Motor neuron (in vitro differentiated cells): ENCODE measurements at regions not wholly inside any gene's neighbourhood (a gene's known extent, or its start where the extent isn't known, plus 50 kb on each side); places are given as distances from the start of the nearest gene placed in this dataset.
"Not testable (repeated sequence)": the region's sequence is repeated elsewhere in the genome, so short reads cannot be mapped to it uniquely, and the experiment has no call there.

Source experiments
- ATAC-seq, 8 experiments: fragments of 200-7000 bp; cut with Tn5 transposase; replicated peaks in 6 of 8; 2 replicates each; pipeline ENCODE4 v1.8.0; 2021; ENCODE audit warnings: mild to moderate bottlenecking in 8 of 8, moderate library complexity in 8 of 8
- H3K27ac ChIP-seq, 2 donors: fragments of 250-450 bp; sonication (Bioruptor Pico); 2 replicates each; pipeline ENCODE4 v1.9.0; 2021; ENCODE audit warnings: antibody characterized with exemption in 2 of 2, mild to moderate bottlenecking in 2 of 2, moderate library complexity in 1 of 2
- H3K4me1 ChIP-seq, 2 donors: fragments of 250-450 bp; sonication (Bioruptor Pico); replicated peaks in 1 of 2; 2 replicates each; pipeline ENCODE4 v1.6.1; 2021; ENCODE audit warnings: antibody characterized with exemption in 2 of 2, mild to moderate bottlenecking in 2 of 2, moderate library complexity in 1 of 2
- H3K4me3 ChIP-seq, 5 donors: fragments of 250-450 bp; sonication (Bioruptor Pico); 2 replicates each; pipeline ENCODE4 v1.9.0; 2021; ENCODE audit warnings: antibody characterized with exemption in 5 of 5, mild to moderate bottlenecking in 5 of 5, moderate library complexity in 4 of 5
- WGBS, 10 experiments: fragments of 450-650 bp; shearing (Covaris generic); methylation state at CpG; one replicate each; pipeline ENCODE4 v1.0.0; 2022; 5-methylcytosine and 5-hydroxymethylcytosine counted together
- in situ Hi-C, 9 experiments: fragments of 400-800 bp; cut with MboI; loops; one replicate each; pipeline ENCODE4 v1.15.0; 2021; ENCODE audit warnings: low sequenced_read_pairs in 9 of 9, low pct_unique_long_range_greater_than_20kb in 2 of 9; ENCODE audit not compliant: unreplicated experiment in 9 of 9

DNA sequence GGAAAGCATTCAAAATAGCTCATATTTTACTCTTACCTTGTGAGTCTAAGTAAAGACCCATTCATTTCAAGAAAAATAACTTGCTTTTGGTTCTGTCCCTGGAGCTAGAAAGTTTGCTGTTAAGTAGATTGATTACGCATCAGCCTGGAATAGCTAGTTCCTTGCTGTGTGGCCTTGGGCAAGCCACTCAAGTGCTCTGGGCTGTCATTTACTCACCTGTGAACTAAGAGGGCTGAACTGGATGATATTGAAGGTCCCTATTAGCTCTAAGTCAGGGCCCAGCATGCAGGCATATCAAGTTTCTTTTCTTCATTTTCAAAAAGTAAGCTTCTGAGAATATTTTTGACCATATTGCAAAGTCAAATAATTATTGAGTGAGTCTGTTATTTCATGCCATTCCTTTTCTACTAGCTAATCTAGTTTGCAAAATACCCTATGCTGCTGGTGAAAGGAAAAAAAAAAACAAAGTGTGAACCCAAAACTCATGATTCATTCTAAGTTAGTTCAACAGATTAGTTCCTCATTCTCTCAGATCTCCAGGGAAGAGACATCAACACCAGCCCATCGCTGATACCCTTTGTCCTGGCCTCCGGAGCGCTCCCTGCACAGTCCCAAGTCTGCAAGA, 106.5 kb upstream of the GMDS start:
- Histone ChIP-seq H3K4me3 (no peak overlapping the region), H3K4me1 (peaks cover 0 to 3% of the 10 kb centered on the region in 2 donors), H3K27ac (no peak overlapping the region)
- 68 to 100% (median 94%) methylated on average over 1 to 4 of the region's 4 CpGs; no CpG with 5 or more reads in 3 of the 10 experiments for WGBS, 10 experiments
- ATAC-seq = peak in 1 of 8 experiments; percentile 34
- in situ Hi-C loops = loop anchor here in 6 of 9 experiments (10.0 to 25.0 kb wide), 3 partner anchors 285 to 765 kb away; no protein-coding TSS in a partner anchor

DNA sequence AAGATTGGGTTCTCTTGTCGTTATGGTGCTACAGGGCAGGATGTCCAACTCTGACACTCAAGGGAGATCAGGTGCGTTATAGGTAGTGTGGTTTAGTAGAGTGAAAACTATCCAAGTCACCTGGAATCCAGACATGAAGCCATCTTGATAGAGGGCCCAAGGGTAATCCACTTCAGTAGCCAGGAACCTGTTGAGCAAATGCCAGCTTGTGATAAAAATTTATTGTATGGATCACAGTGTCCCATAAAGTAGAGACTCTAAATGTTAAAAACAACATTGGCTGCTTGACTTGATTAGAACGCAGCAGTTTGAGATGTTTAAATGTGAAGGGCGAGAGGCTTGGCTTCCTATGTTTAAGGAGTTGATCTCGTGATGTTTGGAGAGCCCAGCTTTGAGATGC, 105.7 kb upstream of the GMDS start:
- in situ Hi-C loops = loop anchor here in 6 of 9 experiments (10.0 to 25.0 kb wide), 3 partner anchors 286 to 764 kb away; no protein-coding TSS in a partner anchor
- 35 to 100% (median 91%) methylated on average over 1 to 5 of the region's 5 CpGs; no CpG with 5 or more reads in 2 of the 10 experiments for WGBS, 10 experiments
- no peak for ATAC-seq
- Histone ChIP-seq H3K4me1 (peaks cover 0 to 4% of the 10 kb centered on the region in 2 donors), H3K27ac (no peak overlapping the region), H3K4me3 (no peak overlapping the region)

DNA sequence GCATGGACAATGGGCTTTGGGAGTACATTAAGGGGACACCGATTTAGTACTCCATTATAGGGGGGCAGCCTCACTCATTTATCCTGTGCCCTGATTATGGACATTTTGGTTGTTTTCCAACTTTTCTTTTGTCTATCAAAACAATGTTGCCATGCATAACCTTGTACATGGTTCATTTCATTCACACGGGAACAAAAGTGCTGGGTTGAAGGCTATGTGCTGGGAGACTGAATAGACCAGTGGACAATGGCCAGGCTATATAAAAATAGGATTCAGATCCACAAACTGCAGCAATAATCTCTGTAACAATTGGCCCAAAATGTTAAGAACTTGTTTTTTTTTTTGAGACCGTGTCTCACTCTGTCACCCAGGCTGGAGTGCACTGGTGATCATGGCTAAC, 100.7 kb upstream of the GMDS start:
- 14 to 100% (median 80%) methylated on average over 1 to 3 of the region's 3 CpGs; no CpG with 5 or more reads in 1 of the 10 experiments for WGBS, 10 experiments
- in situ Hi-C loops = loop anchor here in 1 of 9 experiments (25.0 kb wide), 1 partner anchor 234 kb away; no protein-coding TSS in a partner anchor
- Histone ChIP-seq H3K4me1 (peaks cover 0 to 6% of the 10 kb centered on the region in 2 donors), H3K27ac (no peak overlapping the region), H3K4me3 (no peak overlapping the region)
- no peak for ATAC-seq

DNA sequence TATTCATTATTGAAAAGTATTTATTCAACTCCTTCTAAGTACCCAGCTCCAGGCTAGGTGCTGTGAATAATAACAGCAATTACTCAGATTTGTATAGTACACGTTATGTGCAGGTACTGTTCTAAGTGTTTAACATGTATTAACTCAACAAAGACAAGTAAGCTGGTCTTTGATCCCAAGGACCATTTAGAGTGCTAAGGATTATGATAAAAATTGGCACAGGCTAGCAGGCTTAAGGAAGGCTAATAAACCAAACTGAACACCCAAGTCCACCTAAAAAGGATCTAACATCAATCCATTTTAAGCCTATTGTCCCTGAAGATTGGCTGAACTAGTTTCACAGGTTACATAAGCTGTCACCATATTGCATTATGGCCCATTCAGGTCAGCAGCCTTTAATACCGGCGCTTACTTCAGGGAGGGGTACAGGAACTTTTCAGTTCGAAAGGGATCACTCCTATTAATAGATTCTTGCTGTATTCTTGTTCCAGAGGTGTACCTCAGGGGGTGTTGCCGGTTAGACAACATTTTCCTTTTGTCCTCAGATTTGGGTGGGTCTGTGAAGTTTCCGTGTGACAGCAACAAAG, 99.0 kb upstream of the GMDS start:
- in situ Hi-C loops = loop anchor here in 1 of 9 experiments (25.0 kb wide), 1 partner anchor 232 kb away; no protein-coding TSS in a partner anchor
- no peak for ATAC-seq
- H3K27ac ChIP-seq = no peak overlapping the region
- no peak overlapping the region for H3K4me3 ChIP-seq
- WGBS, 10 experiments = 17 to 100% (median 71%) methylated on average over 1 to 5 of the region's 6 CpGs; no CpG with 5 or more reads in 1 of the 10 experiments
- H3K4me1 ChIP-seq = peaks cover 0 to 6% of the 10 kb centered on the region in 2 donors

GRCh38 chr6:2327591-2327990, 82.2 kb upstream of the GMDS start:
- H3K4me3 ChIP-seq = no peak overlapping the region
- H3K27ac ChIP-seq = no peak overlapping the region
- no peaks in the 10 kb centered on the region for H3K4me1 ChIP-seq
- ATAC-seq = no peak
- in situ Hi-C loops = loop anchor here in 1 of 9 experiments (25.0 kb wide), 1 partner anchor 215 kb away; no protein-coding TSS in a partner anchor

- in situ Hi-C loops = no loop called here
- H3K4me3 ChIP-seq = no peak overlapping the region
- H3K27ac ChIP-seq = no peak overlapping the region
- WGBS, 10 experiments = 0 to 83% (median 39%) methylated on average over 1 to 2 of the region's 2 CpGs; no CpG with 5 or more reads in 2 of the 10 experiments
- no peaks in the 10 kb centered on the region for H3K4me1 ChIP-seq
- no peak for ATAC-seq
Observed at GRCh38 chr6:2324166-2324953, 79.0 kb upstream of the GMDS start.

DNA sequence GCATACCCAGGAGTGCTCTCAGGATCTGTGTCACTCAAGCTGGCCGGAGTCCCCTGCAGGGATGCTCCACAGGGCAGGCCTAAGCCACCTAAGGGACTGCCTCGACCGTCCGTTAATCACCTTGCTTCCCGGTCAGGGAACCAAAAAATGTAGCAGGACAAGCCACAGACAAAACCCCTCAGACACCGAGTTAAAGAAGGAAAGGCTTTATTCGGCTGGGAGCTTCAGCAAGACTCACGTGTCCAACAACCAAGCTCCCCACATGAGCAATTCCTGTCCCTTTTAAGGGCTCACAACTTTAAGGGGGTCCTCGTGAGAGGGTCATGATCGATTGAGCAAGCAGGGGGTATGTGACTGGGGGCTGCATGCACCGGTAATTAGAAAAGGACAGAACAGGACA, 72.1 kb upstream of the GMDS start:
- H3K27ac ChIP-seq, H3K4me3 ChIP-seq, ATAC-seq, in situ Hi-C loops, H3K4me1 ChIP-seq: not testable (repeated sequence)
- 7 to 100% (median 92%) methylated on average over 1 to 8 of the region's 11 CpGs; no CpG with 5 or more reads in 4 of the 10 experiments for WGBS, 10 experiments

DNA sequence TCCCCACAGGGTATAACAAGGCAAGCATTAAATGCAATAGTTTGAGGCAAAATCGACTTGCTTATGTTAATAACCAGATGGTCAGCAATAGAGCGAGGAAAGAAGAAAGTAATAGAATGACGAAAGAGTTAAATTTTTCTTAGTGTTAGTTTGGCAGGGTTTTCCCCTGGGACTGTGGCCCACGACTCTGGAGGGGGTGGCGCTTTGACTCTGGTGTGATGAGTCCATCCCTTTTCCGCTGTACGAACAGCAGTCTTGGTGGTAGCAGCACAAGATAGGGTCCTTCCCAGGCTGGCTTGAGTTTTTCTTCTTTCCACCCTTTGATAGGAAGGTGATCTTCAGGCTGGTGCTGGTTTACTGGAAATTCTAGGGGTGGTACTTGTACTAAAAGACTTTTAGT, 69.2 kb upstream of the GMDS start:
- Histone ChIP-seq H3K4me3 (no peak overlapping the region), H3K27ac (no peak overlapping the region), H3K4me1 (no peaks in the 10 kb centered on the region)
- in situ Hi-C loops = no loop called here
- ATAC-seq = no peak
- 39 to 96% (median 69%) methylated on average over 1 to 6 of the region's 7 CpGs; no CpG with 5 or more reads in 2 of the 10 experiments for WGBS, 10 experiments

DNA sequence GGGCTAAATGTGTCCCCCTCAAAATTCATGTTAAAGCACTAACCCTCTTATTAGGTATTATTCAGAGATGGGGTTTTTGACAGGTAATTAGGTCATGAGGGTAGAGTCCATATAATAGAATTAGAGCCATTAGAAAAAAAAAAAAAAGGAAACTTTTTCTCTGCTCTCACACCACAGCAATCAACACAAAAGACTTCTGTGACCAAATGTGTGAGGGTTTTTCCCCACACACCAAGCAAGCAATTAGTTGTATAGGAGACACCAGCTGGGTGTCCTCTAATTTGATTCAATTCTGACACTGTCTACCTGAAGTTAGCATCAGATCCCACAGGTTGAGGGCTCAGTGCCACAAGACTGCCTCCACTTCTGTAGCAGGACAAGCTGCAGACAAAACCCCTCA, 64.6 kb upstream of the GMDS start:
- in situ Hi-C loops = no loop called here
- peaks cover 0 to 2% of the 10 kb centered on the region in 2 donors for H3K4me1 ChIP-seq
- no peak overlapping the region for H3K27ac ChIP-seq
- no peak for ATAC-seq
- no peak overlapping the region for H3K4me3 ChIP-seq

- in situ Hi-C loops = no loop called here
- ATAC-seq = no peak
- Histone ChIP-seq H3K4me3 (no peak overlapping the region), H3K4me1 (peaks cover 0 to 2% of the 10 kb centered on the region in 2 donors), H3K27ac (no peak overlapping the region)
- 58 to 100% (median 94%) methylated on average over 1 to 4 of the region's 4 CpGs; no CpG with 5 or more reads in 2 of the 10 experiments for WGBS, 10 experiments
Observed at GRCh38 chr6:2309122-2309521, 63.7 kb upstream of the GMDS start.

- no peak overlapping the region for H3K27ac ChIP-seq
- no peak for ATAC-seq
- 0 to 88% (median 61%) methylated on average over 1 to 3 of the region's 3 CpGs for WGBS, 10 experiments
- H3K4me1 ChIP-seq = peaks cover 0 to 2% of the 10 kb centered on the region in 2 donors
- in situ Hi-C loops = no loop called here
- H3K4me3 ChIP-seq = no peak overlapping the region
Observed at GRCh38 chr6:2307799-2308198, 62.4 kb upstream of the GMDS start.

DNA sequence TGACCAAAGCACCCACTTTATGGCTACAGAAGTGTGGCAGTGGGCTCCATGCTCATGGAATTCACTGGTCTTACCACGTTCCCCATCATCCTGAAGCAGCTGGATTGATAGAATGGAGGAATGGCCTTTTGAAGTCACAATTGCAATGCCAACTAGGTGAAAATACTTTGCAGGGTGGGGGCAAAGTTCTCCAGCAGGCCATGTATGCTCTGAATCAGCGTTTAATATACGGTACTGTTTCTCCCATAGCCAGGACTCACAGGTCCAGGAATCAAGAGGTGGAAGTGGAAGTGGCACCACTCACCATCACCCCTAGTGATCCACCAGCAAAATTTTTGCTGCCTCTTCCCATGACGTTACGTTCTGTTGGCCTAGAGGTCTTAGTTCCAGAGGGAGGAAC, 60.5 kb upstream of the GMDS start:
- in situ Hi-C loops = no loop called here
- whole genome bisulfite sequencing, 10 experiments = 13 to 100% (median 89%) methylated on average over 1 to 5 of the region's 5 CpGs; no CpG with 5 or more reads in 3 of the 10 experiments
- H3K4me1 ChIP-seq = peaks cover 0 to 2% of the 10 kb centered on the region in 2 donors

DNA sequence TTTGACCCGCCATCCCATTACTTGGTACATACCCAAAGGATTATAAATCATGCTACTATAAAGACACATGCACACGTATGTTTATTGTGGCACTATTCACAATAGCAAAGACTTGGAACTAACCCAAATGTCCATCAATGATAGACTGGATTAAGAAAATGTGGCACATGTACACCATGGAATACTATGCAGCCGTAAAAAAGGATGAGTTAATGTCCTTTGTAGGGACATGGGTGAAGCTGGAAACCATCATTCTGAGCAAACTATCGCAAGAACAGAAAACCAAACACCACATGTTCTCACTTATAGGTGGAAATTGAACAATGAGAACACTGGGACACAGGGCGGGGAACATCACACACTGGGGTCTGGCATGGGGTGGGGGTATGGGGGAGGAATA, 57.1 kb upstream of the GMDS start:
- in situ Hi-C loops, H3K27ac ChIP-seq, H3K4me1 ChIP-seq, ATAC-seq, H3K4me3 ChIP-seq: not testable (repeated sequence)
- WGBS, 10 experiments = 18 to 100% (median 100%) methylated on average over 1 to 2 of the region's 5 CpGs; no CpG with 5 or more reads in 7 of the 10 experiments

More for the DNA sequence above, 60.5 kb upstream of the GMDS start:
- no peak overlapping the region for H3K4me3 ChIP-seq
- ATAC-seq = no peak
- H3K27ac ChIP-seq = no peak overlapping the region
